ENCODE measurements at regions not wholly inside any gene's neighbourhood (a gene's known extent, or its start where the extent isn't known, plus 50 kb on each side); places are given as distances from the start of the nearest gene placed in this dataset.
"Not testable (repeated sequence)": the region's sequence is repeated elsewhere in the genome, so short reads cannot be mapped to it uniquely, and the experiment has no call there.

DNA sequence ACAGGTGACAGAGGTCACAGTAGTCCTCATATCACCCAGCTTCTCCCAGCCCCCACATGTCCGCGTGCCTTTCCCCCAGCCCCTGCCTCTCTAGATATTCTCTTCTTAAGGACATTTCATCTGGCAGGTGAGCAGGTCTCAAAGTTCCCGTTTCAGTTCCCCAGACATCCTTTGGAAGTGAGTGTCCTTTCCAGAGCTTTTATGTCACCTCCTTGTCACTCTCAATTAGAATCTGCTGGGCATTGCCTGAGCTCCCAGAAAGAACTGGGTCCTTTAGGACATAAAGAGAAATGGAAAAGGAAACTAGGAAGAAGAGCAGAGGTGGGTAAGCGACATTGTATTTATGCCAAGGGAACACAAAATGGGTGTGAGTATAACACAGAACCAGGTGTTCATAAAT, 66.9 kb upstream of the CEP85L start:
- H3K36me3 ChIP-seq (ENCODE audit: insufficient read depth, low read length): no peaks in the 10 kb centered on the region
- H3K4me3 ChIP-seq (ENCODE audit: low read length): no peak overlapping the region
- peaks cover 19% of the 10 kb centered on the region for H3K4me1 ChIP-seq (ENCODE audit: control insufficient read depth, insufficient read depth, low read length)
- H3K27me3 ChIP-seq (ENCODE audit: control insufficient read depth, insufficient read depth, low read length): no peaks in the 10 kb centered on the region
- H3K9me3 ChIP-seq (replicated peaks; ENCODE audit: low read length): no peaks in the 10 kb centered on the region
- no peak overlapping the region for H3K9ac ChIP-seq (ENCODE audit: low read depth, low read length)
- no peak overlapping the region for H3K4me2 ChIP-seq (ENCODE audit: low read length)

- Histone ChIP-seq H3K27me3 (ENCODE audit: control insufficient read depth, insufficient read depth, low read length) (no peaks in the 10 kb centered on the region), H3K4me1 (ENCODE audit: control insufficient read depth, insufficient read depth, low read length) (peaks cover 20% of the 10 kb centered on the region), H3K4me2 (ENCODE audit: low read length) (no peak overlapping the region), H3K4me3 (ENCODE audit: low read length) (no peak overlapping the region), H3K36me3 (ENCODE audit: insufficient read depth, low read length) (no peaks in the 10 kb centered on the region), H3K9ac (ENCODE audit: low read depth, low read length) (no peak overlapping the region), H3K9me3 (replicated peaks; ENCODE audit: low read length) (no peaks in the 10 kb centered on the region)
Measured at GRCh38 chr6:118717106-118717505, 65.7 kb upstream of the CEP85L start.

DNA sequence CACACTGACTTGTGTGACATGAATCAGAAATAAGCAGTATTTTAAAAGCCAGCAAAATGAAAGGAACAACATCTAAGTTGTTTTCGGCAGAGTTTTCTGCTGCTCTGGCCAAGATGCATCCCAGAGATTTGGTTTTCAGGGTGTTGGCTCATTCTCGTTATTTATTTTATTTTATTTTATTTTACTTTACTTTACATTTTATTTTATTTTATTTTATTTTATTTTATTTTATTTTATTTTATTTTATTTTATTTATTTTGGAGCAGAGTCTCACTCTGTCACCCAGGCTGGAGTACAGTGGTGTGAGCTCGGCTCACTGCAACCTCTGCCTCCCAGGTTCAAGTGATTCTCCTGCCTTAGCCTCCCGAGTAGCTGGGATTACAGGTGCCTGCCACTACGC, 64.5 kb upstream of the CEP85L start:
- not testable (repeated sequence) for H3K9ac ChIP-seq (ENCODE audit: low read depth, low read length); H3K27me3 ChIP-seq (ENCODE audit: control insufficient read depth, insufficient read depth, low read length); H3K36me3 ChIP-seq (ENCODE audit: insufficient read depth, low read length); H3K9me3 ChIP-seq (replicated peaks; ENCODE audit: low read length); H3K4me2 ChIP-seq (ENCODE audit: low read length); H3K4me3 ChIP-seq (ENCODE audit: low read length)
- H3K4me1 ChIP-seq (ENCODE audit: control insufficient read depth, insufficient read depth, low read length): peaks cover 18% of the 10 kb centered on the region

DNA sequence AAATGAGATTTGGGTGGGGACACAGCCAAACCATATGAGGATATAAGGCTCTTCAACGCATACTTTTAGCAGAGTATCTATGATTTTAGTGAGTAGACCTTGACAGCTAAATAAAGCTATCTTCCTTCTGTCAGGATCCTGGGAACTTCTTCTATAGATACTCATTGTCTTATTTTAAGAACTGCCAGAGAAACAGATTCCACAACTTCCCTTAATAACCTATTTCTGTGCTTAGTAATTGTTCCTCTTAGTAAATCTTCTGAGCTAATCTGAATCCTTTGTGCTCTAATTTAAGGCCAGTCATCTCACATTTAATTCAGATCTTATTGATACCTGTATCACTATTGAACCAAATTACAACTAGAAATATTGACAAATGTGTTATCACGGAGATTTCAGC, 64.0 kb upstream of the CEP85L start:
- peaks cover 24% of the 10 kb centered on the region for H3K4me1 ChIP-seq (ENCODE audit: control insufficient read depth, insufficient read depth, low read length)
- H3K36me3 ChIP-seq (ENCODE audit: insufficient read depth, low read length): no peaks in the 10 kb centered on the region
- no peak overlapping the region for H3K9ac ChIP-seq (ENCODE audit: low read depth, low read length)
- H3K27me3 ChIP-seq (ENCODE audit: control insufficient read depth, insufficient read depth, low read length): no peaks in the 10 kb centered on the region
- no peak overlapping the region for H3K4me3 ChIP-seq (ENCODE audit: low read length)
- no peak overlapping the region for H3K4me2 ChIP-seq (ENCODE audit: low read length)
- H3K9me3 ChIP-seq (replicated peaks; ENCODE audit: low read length): no peaks in the 10 kb centered on the region

- Histone ChIP-seq H3K27me3 (ENCODE audit: control insufficient read depth, insufficient read depth, low read length) (no peaks in the 10 kb centered on the region), H3K4me3 (ENCODE audit: low read length) (no peak overlapping the region), H3K36me3 (ENCODE audit: insufficient read depth, low read length) (no peaks in the 10 kb centered on the region), H3K9ac (ENCODE audit: low read depth, low read length) (no peak overlapping the region), H3K4me1 (ENCODE audit: control insufficient read depth, insufficient read depth, low read length) (peaks cover 29% of the 10 kb centered on the region), H3K4me2 (ENCODE audit: low read length) (no peak overlapping the region), H3K9me3 (replicated peaks; ENCODE audit: low read length) (no peaks in the 10 kb centered on the region)
Measured at GRCh38 chr6:118714756-118715155, 63.4 kb upstream of the CEP85L start.

GRCh38 chr6:118712969-118713368, 61.6 kb upstream of the CEP85L start:
- H3K9ac ChIP-seq (ENCODE audit: low read depth, low read length): no peak overlapping the region

GRCh38 chr6:118710616-118711015, 59.2 kb upstream of the CEP85L start:
- H3K36me3 ChIP-seq (ENCODE audit: insufficient read depth, low read length): no peaks in the 10 kb centered on the region
- no peak overlapping the region for H3K9ac ChIP-seq (ENCODE audit: low read depth, low read length)
- no peaks in the 10 kb centered on the region for H3K27me3 ChIP-seq (ENCODE audit: control insufficient read depth, insufficient read depth, low read length)
- H3K4me3 ChIP-seq (ENCODE audit: low read length): no peak overlapping the region
- no peaks in the 10 kb centered on the region for H3K9me3 ChIP-seq (replicated peaks; ENCODE audit: low read length)
- H3K4me1 ChIP-seq (ENCODE audit: control insufficient read depth, insufficient read depth, low read length): peaks cover 45% of the 10 kb centered on the region
- peak overlapping the region; percentile 81 for H3K4me2 ChIP-seq (ENCODE audit: low read length)

More at GRCh38 chr6:118712969-118713368, 61.6 kb upstream of the CEP85L start:
- Histone ChIP-seq H3K4me1 (ENCODE audit: control insufficient read depth, insufficient read depth, low read length) (peaks cover 25% of the 10 kb centered on the region), H3K9me3 (replicated peaks; ENCODE audit: low read length) (no peaks in the 10 kb centered on the region), H3K4me3 (ENCODE audit: low read length) (no peak overlapping the region), H3K4me2 (ENCODE audit: low read length) (peak overlapping the region; percentile 1), H3K27me3 (ENCODE audit: control insufficient read depth, insufficient read depth, low read length) (no peaks in the 10 kb centered on the region), H3K36me3 (ENCODE audit: insufficient read depth, low read length) (no peaks in the 10 kb centered on the region)

- Histone ChIP-seq H3K27me3 (ENCODE audit: control insufficient read depth, insufficient read depth, low read length) (no peaks in the 10 kb centered on the region), H3K9me3 (replicated peaks; ENCODE audit: low read length) (no peaks in the 10 kb centered on the region), H3K9ac (ENCODE audit: low read depth, low read length) (peak overlapping the region; percentile 82), H3K4me2 (ENCODE audit: low read length) (peak overlapping the region; percentile 81), H3K4me3 (ENCODE audit: low read length) (peak overlapping the region; percentile 64), H3K4me1 (ENCODE audit: control insufficient read depth, insufficient read depth, low read length) (peaks cover 52% of the 10 kb centered on the region), H3K36me3 (ENCODE audit: insufficient read depth, low read length) (no peaks in the 10 kb centered on the region)
Measured at GRCh38 chr6:118709859-118710350, 58.5 kb upstream of the CEP85L start.

DNA sequence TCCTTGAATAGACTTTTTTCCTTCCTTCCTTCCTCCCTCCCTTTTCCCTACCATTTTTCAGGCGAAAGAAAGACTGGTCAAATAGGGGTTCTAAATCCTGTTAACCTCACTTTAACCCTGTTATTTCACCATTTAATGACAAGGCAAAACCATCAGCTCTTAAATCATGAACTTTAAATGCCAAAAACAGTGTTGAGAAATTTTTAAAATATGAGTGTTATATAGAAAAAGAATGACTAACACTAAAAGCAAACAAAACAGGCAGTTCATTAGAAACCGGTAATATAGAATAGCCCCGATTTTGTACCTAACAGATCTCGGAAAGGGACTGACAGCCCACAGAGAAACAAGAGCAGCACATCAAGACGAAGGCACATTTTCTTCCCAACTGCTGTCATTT, 57.4 kb upstream of the CEP85L start:
- Histone ChIP-seq H3K9me3 (replicated peaks; ENCODE audit: low read length) (no peaks in the 10 kb centered on the region), H3K4me1 (ENCODE audit: control insufficient read depth, insufficient read depth, low read length) (peaks cover 55% of the 10 kb centered on the region), H3K4me3 (ENCODE audit: low read length) (peak overlapping the region; percentile 64), H3K27me3 (ENCODE audit: control insufficient read depth, insufficient read depth, low read length) (no peaks in the 10 kb centered on the region), H3K4me2 (ENCODE audit: low read length) (peak overlapping the region; percentile 81), H3K36me3 (ENCODE audit: insufficient read depth, low read length) (no peaks in the 10 kb centered on the region), H3K9ac (ENCODE audit: low read depth, low read length) (peak overlapping the region; percentile 82)

GRCh38 chr6:118708055-118708454, 56.7 kb upstream of the CEP85L start:
- peak overlapping the region; percentile 64 for H3K4me3 ChIP-seq (ENCODE audit: low read length)
- no peaks in the 10 kb centered on the region for H3K36me3 ChIP-seq (ENCODE audit: insufficient read depth, low read length)
- H3K9ac ChIP-seq (ENCODE audit: low read depth, low read length): peak overlapping the region; percentile 82
- peak overlapping the region; percentile 81 for H3K4me2 ChIP-seq (ENCODE audit: low read length)
- peaks cover 52% of the 10 kb centered on the region for H3K4me1 ChIP-seq (ENCODE audit: control insufficient read depth, insufficient read depth, low read length)
- no peaks in the 10 kb centered on the region for H3K9me3 ChIP-seq (replicated peaks; ENCODE audit: low read length)
- H3K27me3 ChIP-seq (ENCODE audit: control insufficient read depth, insufficient read depth, low read length): no peaks in the 10 kb centered on the region

GRCh38 chr6:118706702-118707101, 55.3 kb upstream of the CEP85L start:
- H3K4me1 ChIP-seq (ENCODE audit: control insufficient read depth, insufficient read depth, low read length): peaks cover 47% of the 10 kb centered on the region
- no peak overlapping the region for H3K9ac ChIP-seq (ENCODE audit: low read depth, low read length)
- peak overlapping the region; percentile 74 for H3K4me2 ChIP-seq (ENCODE audit: low read length)
- H3K36me3 ChIP-seq (ENCODE audit: insufficient read depth, low read length): no peaks in the 10 kb centered on the region
- no peak overlapping the region for H3K4me3 ChIP-seq (ENCODE audit: low read length)
- H3K27me3 ChIP-seq (ENCODE audit: control insufficient read depth, insufficient read depth, low read length): no peaks in the 10 kb centered on the region
- H3K9me3 ChIP-seq (replicated peaks; ENCODE audit: low read length): no peaks in the 10 kb centered on the region

GRCh38 chr6:118705544-118706491, 54.4 kb upstream of the CEP85L start:
- no peaks in the 10 kb centered on the region for H3K36me3 ChIP-seq (ENCODE audit: insufficient read depth, low read length)
- no peaks in the 10 kb centered on the region for H3K27me3 ChIP-seq (ENCODE audit: control insufficient read depth, insufficient read depth, low read length)
- H3K9me3 ChIP-seq (replicated peaks; ENCODE audit: low read length): no peaks in the 10 kb centered on the region
- peak overlapping the region; percentile 52 for H3K4me3 ChIP-seq (ENCODE audit: low read length)
- peak overlapping the region; percentile 74 for H3K4me2 ChIP-seq (ENCODE audit: low read length)
- H3K4me1 ChIP-seq (ENCODE audit: control insufficient read depth, insufficient read depth, low read length): peaks cover 46% of the 10 kb centered on the region
- H3K9ac ChIP-seq (ENCODE audit: low read depth, low read length): peak overlapping the region; percentile 59

Measured in skeletal muscle satellite cell (primary cell).